ENCODE measurements at regions not wholly inside any gene's neighbourhood (a gene's known extent, or its start where the extent isn't known, plus 50 kb on each side); places are given as distances from the start of the nearest gene placed in this dataset.
A peak's percentile ranks its signal among the peaks of the same experiment; 100 is the strongest.

DNA sequence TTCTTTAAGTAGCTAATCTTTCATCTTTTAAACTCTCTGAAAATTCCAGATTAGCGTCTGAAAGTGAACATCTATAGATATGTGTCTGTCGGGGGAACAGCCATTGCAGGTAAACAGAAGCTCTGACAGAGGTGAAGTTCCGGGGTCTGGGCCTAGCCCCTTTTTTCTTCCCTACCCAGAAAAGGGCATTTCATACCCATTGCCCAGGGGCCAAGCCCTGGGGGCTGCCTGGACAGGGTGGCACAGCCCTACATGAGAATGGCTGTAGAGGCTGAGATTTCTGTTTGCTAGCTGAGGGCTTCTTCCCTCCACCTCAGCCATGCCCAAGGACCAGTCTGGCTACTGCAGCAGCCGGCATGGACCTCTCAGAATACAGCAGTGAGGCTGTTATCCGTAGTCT lies 327.0 kb upstream of the PLET1 start:
- no peak for DNase-seq (ENCODE audit: low read depth in 2 of 2)

DNA sequence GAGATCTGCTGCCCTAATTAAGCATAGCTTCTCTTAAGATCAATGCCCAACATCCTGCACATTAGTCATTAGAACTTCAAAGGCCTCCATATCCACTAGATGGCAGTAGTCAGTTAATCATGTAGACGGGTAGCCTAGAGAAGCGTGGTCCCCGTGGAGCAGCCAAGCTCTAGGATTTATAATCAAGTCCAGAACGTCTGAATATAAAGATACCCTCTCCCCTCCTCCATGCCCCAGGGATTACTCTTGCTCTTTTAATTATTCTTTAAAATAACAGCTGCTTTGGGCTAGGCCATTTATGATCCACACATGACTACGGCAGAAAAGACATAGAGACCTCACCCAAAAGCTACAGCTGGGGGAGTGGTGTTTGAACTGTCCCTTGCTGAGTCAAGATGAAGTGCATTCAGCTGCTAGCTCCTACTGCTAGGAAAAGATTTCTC lies 327.6 kb upstream of the PLET1 start:
- DNase-seq (ENCODE audit: low read depth in 2 of 2), result peak; percentile 81 to 86

DNA sequence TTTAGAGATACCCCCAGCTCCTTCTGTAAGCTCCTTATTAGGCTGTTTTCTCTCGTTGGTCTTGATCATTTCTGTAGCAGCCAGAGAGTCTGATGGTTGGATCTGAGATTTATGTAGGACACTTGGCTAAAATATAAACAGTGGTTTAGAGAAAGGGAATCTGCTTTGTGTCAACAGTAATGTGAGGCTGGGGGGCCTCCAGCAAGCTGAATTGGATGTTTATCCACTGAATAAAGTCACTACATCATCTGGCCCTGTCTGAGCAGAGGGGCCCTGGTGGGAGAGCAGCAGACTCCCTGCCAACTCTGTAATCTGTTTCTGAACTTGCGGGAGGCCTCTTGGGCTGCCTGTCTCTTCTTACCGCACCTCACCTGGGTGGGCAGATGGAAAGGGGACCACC lies 328.5 kb upstream of the PLET1 start:
- DNase-seq (ENCODE audit: low read depth in 2 of 2), result peak; percentile 18 to 26

DNA sequence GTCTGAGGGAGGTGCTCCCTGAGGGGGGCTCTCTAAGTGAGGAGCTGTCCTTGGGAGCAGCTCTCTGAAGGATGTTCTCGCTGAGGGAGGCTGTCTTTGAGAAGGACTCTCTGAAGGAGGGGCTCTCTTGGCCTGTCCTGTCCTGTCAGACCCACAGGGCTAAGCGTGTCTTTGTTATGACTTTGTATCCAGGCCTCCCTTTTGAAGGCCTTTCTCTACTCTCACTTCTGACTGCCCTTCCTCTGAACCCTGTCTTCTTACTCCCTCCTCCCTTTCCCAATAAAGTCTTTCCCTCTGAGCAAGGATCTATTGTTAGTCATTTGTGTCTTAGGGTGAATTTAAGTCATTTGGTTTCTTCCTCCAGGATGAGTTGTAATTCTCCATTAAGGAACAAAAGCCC lies 330.1 kb upstream of the PLET1 start:
- no peak for DNase-seq (ENCODE audit: low read depth in 2 of 2)

DNA sequence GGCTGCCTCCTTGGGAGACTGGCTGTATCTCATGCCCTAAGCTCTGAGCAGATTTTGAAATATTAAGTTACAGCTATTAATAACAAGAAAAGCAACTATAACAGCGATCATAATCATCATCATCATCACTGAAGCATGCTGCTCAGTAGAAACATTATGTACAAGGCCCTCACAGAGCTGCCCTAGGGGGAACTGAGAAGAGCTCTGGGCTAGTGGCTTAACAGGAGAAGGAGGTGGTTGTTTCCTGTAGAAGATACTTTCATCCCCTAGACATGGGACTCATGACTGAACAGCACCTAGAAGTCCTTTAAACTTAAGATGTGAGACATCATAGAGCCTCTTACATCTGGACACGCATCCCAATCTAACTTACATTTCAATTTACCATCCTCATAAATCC lies 332.8 kb upstream of the PLET1 start:
- no peak for DNase-seq (ENCODE audit: low read depth in 2 of 2)

DNA sequence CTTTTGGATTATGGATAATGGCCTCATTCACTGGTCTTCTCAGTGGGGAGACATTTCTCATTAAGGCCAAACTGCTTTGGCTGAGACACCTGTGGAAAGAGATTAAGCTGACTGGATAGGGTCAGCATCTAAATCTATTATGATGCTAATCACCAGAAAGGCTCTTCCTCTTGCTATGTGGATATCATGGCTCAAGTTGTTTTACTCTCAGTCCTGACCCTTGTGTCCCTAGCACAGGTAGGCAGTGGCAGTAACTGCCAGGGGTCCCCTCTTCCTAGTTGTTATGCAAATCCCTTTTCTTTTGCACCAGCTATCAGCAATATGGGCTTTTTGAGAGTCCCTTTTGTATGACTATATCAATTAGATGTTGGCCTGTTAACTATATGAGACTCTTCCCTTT lies 335.7 kb upstream of the PLET1 start:
- DNase-seq (ENCODE audit: low read depth in 2 of 2), result no peak

DNA sequence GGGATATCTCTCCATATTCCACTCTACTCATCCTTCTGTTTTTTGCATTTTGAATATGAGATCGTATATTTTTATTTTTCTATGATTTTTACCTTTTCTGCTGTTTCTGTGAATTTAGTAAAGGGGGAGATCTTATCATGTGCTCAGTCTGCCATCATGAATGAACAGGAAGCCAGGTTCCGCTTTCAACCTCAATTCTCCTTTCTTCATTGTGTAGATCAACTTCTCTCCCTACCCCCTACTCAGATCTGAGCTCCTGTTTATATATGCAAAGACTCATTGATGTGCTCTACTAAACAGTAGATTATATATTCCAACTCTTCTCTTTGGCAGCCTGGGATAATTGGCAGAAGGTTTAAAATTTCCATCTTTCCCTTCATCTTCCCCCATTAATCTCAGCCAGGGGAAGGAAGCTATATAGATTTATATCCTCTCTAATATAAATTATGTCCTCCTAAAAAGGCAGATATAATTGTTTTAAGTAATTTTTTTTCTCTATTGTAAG lies 336.7 kb upstream of the PLET1 start:
- DNase-seq (ENCODE audit: low read depth in 2 of 2), result no peak

DNA sequence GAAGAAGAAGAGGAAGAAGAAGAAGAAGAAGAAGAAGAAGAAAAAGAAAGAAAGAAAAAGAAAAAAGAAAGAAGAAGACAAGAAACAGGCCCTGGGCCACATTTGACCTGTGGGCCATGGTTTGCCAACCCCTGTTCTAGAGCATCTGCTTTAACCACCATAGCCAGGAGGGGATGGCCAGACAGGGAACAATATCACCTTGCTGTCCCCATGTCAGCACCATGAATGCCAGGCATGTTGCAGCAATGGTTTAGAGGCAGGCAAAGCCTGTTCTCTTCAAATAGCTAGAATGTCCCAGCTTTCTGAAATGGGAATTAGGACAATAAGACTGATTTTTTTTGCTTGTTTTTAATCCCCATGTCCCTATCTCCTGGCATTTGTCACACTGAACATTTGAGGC lies 338.6 kb upstream of the PLET1 start:
- no peak for DNase-seq (ENCODE audit: low read depth in 2 of 2)

DNA sequence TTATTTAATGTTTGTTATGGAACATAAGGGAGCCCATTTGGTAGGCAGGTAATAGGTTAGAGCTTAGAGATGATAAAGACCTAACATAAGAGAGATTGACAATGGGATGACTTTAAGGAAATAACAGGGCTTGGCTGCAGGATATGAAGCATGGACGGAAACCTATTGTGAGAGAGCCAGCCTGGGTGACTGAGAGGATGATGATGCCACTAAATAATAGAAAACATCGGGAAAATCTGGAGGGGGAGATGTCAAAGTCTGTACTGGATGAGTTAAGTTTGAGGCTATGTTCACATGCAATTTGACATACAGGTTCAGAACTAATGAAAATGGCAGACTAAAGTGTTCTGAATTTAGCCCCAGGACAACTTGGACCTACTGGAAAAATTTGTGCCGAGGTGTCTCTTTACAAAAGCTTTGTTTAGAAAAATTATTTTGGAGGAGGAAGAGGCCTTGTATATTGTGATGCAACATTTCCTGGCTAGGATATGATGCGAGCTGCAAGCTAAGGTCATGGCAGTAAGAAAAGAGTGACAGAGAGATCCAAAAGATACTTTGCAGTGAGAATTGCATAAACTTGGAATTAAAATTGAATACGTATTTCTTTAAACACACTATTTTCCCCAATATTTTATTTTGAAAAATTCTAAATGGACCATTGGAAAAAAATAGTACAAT lies 339.3 kb upstream of the PLET1 start:
- DNase-seq (ENCODE audit: low read depth in 2 of 2), result no peak

DNA sequence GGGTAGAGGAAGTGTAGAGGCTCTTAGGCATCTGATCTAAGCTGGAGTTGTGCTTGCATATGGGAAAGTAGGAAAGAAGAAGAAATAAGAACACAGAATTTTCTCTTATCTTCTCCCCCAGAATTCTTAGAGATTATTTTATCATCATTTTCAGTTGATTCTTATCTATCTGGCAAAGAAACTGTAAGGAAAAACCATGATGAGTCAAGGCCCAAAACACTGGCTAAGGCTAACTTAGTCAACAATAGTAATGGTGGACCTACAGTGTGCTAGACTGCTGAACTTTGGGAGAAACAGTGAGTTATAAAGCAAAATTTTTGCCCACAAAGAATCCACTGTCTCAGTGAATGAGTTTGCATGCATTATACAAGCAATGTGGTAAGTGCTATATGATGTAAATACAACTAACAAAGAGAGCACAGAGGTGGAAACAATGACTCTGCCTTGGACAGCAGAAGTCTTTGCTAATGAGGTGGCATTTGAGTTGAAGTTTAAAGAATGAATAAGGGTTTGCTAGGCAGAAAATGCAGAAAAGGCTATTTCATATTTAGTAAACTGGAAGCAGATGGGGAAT lies 344.5 kb upstream of the PLET1 start:
- no peak for DNase-seq (ENCODE audit: low read depth in 2 of 2)

DNA sequence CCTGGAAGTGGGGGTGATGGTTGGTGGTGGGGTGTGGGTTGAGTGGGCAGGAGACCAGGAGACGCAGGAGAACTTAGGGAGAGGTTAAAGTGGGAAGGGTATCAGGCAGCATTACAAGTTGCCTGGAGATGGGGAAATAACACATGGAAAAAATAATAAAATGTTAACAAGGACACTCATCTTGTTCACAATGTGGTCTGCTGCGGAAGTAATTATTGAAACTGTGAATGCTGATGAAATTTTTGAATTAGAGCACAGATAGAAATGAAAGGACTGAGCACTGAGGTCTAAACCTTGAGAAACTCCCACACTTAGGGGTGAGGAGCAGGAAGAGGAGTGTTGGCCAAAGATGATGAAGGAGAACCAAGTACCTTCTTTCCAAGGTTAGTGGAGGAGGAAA lies 346.0 kb upstream of the PLET1 start:
- no peak for DNase-seq (ENCODE audit: low read depth in 2 of 2)

DNA sequence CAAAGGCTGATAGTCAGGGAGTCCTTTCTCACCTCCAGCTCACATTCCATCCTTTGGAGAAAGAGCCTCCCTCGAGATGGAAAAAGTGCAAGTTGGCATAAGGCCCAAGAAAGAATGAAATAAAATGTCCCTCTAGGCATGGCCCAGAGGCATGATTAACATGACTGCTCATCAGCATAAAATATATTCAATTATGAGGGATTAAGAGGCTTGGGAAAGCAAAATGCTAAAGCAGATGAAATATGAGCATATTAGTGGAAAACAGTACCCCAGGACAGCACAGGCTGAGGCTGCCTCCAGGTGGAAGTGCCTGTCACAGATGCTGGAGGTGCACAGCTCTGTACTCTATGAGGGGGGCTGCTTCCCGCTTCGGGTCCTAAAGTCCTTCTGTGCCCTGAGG lies 347.8 kb upstream of the PLET1 start:
- DNase-seq (ENCODE audit: low read depth in 2 of 2), result no peak

DNA sequence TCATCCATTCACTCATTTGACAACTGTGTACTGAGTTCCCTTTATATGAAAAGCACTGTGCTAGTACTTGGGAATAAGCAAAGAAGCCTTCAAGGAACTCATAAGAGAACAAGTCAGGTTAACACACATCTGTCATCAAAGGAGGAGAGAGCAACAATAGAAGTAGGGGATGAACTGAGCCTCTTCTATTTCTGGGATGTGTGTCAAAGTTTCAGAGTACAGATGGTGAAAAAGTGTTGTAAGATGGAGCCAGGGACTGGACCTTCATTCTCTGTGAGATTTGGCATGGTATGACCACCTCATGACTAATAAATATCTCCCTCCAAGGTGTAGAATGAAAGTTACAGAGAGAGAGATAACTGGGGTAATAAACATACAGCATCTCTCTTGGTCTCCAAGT lies 349.8 kb upstream of the PLET1 start:
- no peak for DNase-seq (ENCODE audit: low read depth in 2 of 2)

DNA sequence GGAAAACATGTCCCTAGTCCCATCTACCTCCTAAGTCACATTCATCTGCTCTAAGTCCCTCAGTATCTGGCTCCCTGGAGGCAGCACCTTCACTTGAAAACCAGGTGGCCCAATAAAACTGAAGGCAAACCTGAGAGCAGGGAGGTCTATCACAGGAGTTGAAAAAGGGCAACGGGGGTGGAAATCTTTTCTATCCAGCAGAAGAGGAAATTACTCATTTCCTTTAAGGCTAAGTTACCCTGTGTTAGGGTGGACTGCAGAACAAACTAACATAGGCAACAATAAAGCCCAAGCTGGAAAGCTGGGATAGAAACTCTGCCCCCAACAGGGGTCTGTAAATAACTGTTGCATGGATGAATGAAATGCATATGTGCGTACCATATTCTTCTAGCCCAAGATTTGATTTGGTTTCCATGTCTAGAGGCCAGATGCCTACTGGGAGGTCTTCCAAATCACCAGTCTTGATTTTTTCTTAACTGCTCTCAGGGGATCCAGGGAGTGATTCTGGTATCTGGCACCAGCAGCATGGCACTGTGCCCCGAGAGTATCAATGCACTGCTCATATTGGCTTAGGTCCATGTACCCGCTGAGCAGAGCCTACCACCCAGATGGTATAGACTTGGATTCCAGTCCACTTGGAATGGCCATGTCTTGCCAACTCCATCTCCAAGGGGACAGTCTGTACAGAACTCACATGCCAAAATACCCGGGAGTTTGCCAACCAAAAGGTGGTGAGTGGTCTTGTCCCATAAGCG lies 350.0 kb upstream of the NCAM1 start:
- DNase-seq (ENCODE audit: low read depth in 2 of 2), result no peak

DNA sequence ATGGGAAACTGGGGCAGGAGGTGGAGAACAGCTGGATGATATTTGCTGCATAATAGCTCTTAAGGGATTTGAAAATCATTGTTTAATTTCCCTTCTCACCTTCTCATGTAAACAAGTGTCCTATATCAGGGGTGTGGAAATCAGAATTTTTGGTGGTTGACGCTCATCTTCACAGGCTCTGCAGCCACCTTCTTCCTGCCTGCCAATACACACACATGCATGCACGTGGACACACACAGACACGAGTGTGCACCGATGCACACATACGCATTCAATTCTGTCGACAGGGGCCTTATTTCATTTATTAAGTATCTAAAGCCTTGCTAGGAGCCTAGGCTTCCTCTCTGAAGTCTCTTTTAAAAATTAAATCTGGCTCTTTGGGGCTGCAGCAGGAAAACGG lies 349.4 kb upstream of the NCAM1 start:
- no peak for DNase-seq (ENCODE audit: low read depth in 2 of 2)

DNA sequence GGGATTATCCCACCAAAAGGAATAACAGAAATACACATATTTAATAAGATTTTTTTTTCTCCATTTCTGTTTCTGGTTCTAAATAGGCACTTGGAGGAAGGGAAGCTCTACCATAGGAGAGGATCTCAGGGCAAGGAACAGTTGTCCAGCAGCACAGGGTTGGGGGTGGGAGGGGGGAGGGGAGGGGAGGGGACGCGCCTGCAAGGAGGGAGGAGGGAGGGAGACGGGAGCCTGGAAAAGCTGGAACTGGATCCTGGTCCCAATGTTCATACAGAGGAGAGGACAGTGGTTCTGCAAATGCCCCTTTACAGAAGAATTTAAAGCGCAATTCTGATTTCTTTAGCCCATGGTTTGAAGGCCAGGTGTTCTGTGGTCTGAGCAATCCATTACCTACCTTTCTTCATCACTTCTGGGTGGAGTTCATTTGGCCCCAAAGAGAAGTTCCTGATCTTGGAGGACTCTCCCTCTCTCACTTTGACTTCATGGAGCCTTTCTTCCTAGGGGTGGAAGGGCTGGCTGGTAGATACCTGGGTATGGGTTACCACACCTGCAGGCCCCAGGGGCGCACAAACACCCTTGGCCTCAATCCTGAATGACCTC lies 348.9 kb upstream of the NCAM1 start:
- no peak for DNase-seq (ENCODE audit: low read depth in 2 of 2)

DNA sequence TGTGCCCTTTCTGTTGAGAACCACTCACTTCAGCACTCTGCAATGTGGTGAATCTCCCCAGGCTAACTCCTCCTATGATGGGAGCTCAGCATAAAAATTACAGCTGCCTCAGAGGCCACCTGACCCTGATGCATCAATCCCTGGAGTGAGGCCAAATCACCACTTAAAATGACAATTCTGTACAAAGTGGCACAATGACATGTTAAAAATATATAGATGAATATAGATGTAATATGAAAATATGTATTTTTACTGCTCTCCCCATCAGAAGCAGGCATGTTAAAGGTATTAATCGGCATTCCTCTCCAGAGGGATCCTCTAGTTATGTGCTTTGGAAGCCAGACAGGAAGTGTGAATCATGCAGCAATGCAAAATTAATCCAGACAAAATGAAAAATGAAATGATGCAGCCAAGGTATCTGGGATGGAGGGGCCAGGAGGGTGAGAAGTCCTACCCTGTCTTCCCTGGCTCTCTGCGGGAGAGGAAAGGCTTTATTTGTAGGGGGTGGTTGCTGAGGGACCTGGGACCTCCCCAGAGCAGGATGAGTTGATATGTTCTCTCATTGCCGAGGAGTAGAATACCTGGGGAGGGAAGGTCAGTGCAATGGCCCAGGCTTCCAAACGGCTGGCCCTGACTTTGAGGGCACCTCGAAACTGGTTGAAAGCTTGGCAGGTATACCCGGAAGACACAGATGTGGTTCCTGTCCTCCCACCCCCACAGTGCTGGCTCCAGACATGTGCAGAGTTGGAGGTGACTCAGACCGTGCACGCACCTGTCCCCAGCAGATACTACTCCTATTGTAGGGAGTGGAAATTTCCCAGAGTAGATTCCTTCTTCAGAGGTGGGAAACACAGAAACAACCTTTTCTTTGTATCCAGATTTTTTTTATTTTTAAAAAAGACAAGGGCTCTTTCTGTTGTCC lies 347.9 kb upstream of the NCAM1 start:
- DNase-seq (ENCODE audit: low read depth in 2 of 2), result peak; percentile 60 to 66

DNA sequence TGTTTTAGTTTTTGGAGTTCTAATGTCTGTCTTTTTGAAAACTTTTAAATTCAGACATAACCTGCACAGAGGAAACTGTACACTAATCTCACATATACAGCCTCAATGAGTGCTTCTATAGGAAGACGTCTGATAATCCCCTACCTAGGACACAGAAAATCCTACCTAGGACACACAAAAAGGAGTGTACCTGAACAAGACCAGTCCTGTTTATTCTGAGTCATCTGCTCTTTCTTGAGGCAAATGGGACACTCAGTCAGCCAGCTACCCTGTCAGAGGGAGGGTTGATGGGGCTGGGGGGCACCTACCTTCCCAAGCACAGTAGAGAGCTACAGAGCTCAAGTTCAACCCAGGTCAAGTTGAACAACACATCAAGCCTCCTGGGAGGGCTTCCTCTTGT lies 346.6 kb upstream of the NCAM1 start:
- no peak for DNase-seq (ENCODE audit: low read depth in 2 of 2)

DNA sequence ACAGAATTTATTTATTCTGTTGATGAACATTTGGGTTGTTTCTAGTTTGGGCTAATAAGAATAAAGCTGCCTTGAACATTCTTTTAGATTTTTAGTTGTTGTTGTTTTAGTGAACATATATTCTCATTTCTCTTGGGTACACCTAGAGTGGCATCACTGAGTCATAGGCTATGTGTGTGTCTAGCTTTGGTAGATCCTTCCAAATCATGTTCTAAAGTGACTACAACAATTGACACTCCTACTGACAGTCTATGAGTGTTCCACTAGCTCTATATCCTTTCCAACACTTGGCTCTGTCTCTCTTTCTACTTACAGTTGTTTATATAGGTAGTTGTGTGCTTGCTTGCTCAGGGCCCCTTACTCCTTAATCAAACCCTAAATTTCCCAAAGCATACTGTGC lies 346.0 kb upstream of the NCAM1 start:
- DNase-seq (ENCODE audit: low read depth in 2 of 2), result no peak

DNA sequence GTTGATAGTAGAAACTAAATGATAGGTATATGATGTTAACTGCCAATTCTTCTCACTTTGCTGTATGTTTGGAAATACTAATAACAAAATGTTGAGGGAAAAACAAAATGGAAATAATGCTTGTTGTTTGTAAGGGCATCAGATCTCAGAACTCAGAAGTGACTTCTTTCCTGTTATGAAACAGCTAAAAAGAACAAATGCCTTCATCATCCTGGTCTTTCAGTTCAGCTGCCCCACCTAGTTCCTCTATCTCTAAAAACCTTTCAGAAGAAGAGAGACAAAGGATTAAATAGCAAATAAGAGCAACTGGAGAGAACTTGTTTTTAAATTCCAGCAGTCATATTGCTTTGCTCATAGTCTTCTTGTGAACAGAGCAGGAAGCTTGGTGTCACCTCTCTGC lies 345.3 kb upstream of the NCAM1 start:
- no peak for DNase-seq (ENCODE audit: low read depth in 2 of 2)

DNA sequence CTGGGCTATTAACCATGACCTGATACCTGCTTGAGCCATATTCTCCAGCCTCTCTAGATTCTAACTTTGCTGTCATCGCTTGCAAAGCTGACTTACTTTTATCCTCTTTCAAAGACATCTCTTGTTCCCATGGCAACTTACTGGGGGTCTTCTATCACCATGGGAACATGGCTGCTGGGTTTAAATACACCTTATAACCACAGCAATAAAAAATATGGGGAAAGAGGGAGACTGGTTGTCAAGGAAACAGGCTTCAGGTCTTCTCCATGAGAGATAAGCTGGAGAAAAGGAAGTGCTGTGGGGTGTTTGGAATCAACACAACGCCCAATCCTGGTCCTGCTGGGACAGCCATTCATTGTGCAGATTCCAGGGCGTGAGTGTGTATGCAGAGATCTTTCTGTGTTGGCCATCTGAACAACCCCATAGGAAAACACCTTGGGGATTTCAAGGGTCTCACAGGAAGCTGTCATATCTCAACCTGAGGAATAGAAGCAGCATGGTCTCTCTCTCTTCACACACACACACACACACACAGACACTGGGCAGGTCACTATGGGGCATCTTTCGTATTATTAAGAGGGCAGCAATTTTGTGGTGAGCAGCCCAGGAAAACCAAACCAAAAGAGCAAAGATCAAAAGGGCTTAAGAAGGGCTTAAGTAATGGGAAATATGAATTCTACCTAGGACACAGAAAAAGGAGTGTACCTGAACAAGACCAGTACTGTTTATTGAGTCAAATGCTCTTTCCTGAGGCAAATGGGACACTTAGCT lies 344.7 kb upstream of the NCAM1 start:
- DNase-seq (ENCODE audit: low read depth in 2 of 2), result no peak
